Liver (tissue), 8 donors: ENCODE measurements at regions not wholly inside any gene's neighbourhood (a gene's known extent, or its start where the extent isn't known, plus 50 kb on each side); places are given as distances from the start of the nearest gene placed in this dataset.

Experiments
- DNase-seq: peaks from one replicate; pipeline ENCODE4 v3.0.0-alpha.2; 2017; ENCODE audit warnings: low spot score
- H3K27ac ChIP-seq, 2 donors: one replicate each; pipeline ENCODE4 v1.7.0; 2013; ENCODE audit warnings: inconsistent platforms in 2 of 2, low read length in 2 of 2, control low read depth in 1 of 2, low read depth in 1 of 2, mild to moderate bottlenecking in 1 of 2
- H3K27me3 ChIP-seq, 4 donors: one replicate each; pipeline versions ENCODE4 v1.6.1 to v1.7.0; 2013; ENCODE audit warnings: low read length in 3 of 4, inconsistent platforms in 1 of 4, mild to moderate bottlenecking in 1 of 4, moderate library complexity in 1 of 4; ENCODE audit not compliant: control insufficient read depth in 4 of 4, insufficient read depth in 4 of 4
- H3K36me3 ChIP-seq, 4 donors: one replicate each; pipeline versions ENCODE4 v1.6.1 to v1.7.0; 2013; ENCODE audit warnings: low read length in 3 of 4, mild to moderate bottlenecking in 3 of 4, low read depth in 1 of 4, moderate library complexity in 1 of 4; ENCODE audit not compliant: control insufficient read depth in 4 of 4, insufficient read depth in 3 of 4
- H3K4me1 ChIP-seq, 4 donors: one replicate each; pipeline versions ENCODE4 v1.6.1 to v1.7.0; 2013; ENCODE audit warnings: low read length in 3 of 4, mild to moderate bottlenecking in 3 of 4, moderate library complexity in 1 of 4; ENCODE audit not compliant: control insufficient read depth in 4 of 4, insufficient read depth in 4 of 4
- H3K4me3 ChIP-seq, 3 donors: one replicate each; pipeline versions ENCODE4 v1.6.1 to v1.7.0; 2013; ENCODE audit warnings: low read length in 3 of 3, control low read depth in 1 of 3, low read depth in 1 of 3, mild to moderate bottlenecking in 1 of 3
- H3K9ac ChIP-seq, 2 donors: one replicate each; pipeline ENCODE4 v1.7.0; 2013; ENCODE audit warnings: low read length in 2 of 2, mild to moderate bottlenecking in 2 of 2, moderate library complexity in 2 of 2, control low read depth in 1 of 2, low read depth in 1 of 2
- H3K9me3 ChIP-seq, 4 donors: one replicate each; pipeline versions ENCODE4 v1.6.1 to v1.7.0; 2013; ENCODE audit warnings: low read length in 3 of 4; ENCODE audit not compliant: control insufficient read depth in 4 of 4
- ATF3 ChIP-seq: IDR thresholded peaks from 2 replicates; pipeline ENCODE4 v1.6.1; 2016; ENCODE audit warnings: antibody characterized with exemption
- CTCF ChIP-seq: fragments of 150-350 bp; IDR thresholded peaks from 2 replicates; pipeline ENCODE4 v1.5.1; 2017; ENCODE audit warnings: improper control_type of control experiment, low read depth, low read length; ENCODE audit not compliant: missing input control
- FOXA1 ChIP-seq: IDR thresholded peaks from 2 replicates; pipeline ENCODE4 v1.6.1; 2016; ENCODE audit warnings: antibody characterized with exemption
- FOXA2 ChIP-seq: IDR thresholded peaks from 2 replicates; pipeline ENCODE4 v1.6.1; 2016; ENCODE audit warnings: antibody characterized with exemption
- GABPA ChIP-seq, 2 donors: IDR thresholded peaks in 1 of 2; conservative IDR thresholded peaks in 1 of 2; 2 replicates each; pipeline ENCODE4 v1.6.1; 2016; ENCODE audit warnings: antibody characterized with exemption in 2 of 2, mild to moderate bottlenecking in 1 of 2, moderate library complexity in 1 of 2
- HNF4A ChIP-seq, 2 donors: conservative IDR thresholded peaks; 2 replicates each; pipeline ENCODE4 v1.6.1; 2016; ENCODE audit warnings: antibody characterized with exemption in 2 of 2, mild to moderate bottlenecking in 2 of 2
- HNF4G ChIP-seq: IDR thresholded peaks from 2 replicates; pipeline ENCODE4 v1.6.1; 2016; ENCODE audit warnings: antibody characterized with exemption
- JUND ChIP-seq, 2 donors: IDR thresholded peaks; 2 replicates each; pipeline ENCODE4 v1.6.1; 2016; ENCODE audit warnings: antibody characterized with exemption in 2 of 2
- NR2F2 ChIP-seq: IDR thresholded peaks from 2 replicates; pipeline ENCODE4 v1.6.1; 2016; ENCODE audit warnings: antibody characterized with exemption
- RAD21 ChIP-seq, 2 donors: IDR thresholded peaks; 2 replicates each; pipeline ENCODE4 v1.6.1; 2016; ENCODE audit warnings: antibody characterized with exemption in 2 of 2, mild to moderate bottlenecking in 2 of 2
- RXRA ChIP-seq, 2 donors: IDR thresholded peaks; 2 replicates each; pipeline ENCODE4 v1.6.1; 2017 to 2018; ENCODE audit warnings: antibody characterized with exemption in 2 of 2, mild to moderate bottlenecking in 1 of 2
- SP1 ChIP-seq: IDR thresholded peaks from 2 replicates; pipeline ENCODE4 v1.6.1; 2018; ENCODE audit warnings: antibody characterized with exemption, mild to moderate bottlenecking
- TAF1 ChIP-seq: conservative IDR thresholded peaks from 2 replicates; pipeline ENCODE4 v1.6.1; 2016; ENCODE audit warnings: antibody characterized with exemption, mild to moderate bottlenecking
- YY1 ChIP-seq: IDR thresholded peaks from 2 replicates; pipeline ENCODE4 v1.6.1; 2016; ENCODE audit warnings: antibody characterized with exemption, mild to moderate bottlenecking
- WGBS: extraction: QIAGEN DNeasy Blood & Tissue Kit; methylation state at CpG from one replicate; pipeline ENCODE4 v1.1.7; 2013; 5-methylcytosine and 5-hydroxymethylcytosine counted together
- TF ChIP-seq, protein P1 (sequence below): IDR thresholded peaks from 2 replicates; pipeline ENCODE4 v1.6.1; 2016; ENCODE audit warnings: antibody characterized with exemption
- TF ChIP-seq, protein P2 (sequence below): IDR thresholded peaks from 2 replicates; pipeline ENCODE4 v1.6.1; 2016; ENCODE audit warnings: antibody characterized with exemption
- TF ChIP-seq, protein P3 (sequence below): IDR thresholded peaks from 2 replicates; pipeline ENCODE4 v1.6.1; 2016; ENCODE audit warnings: antibody characterized with exemption, mild to moderate bottlenecking
- donor health status: healthy.
- donor health status: healthy.
- donor health status: healthy.
- donor health status: healthy.
- donor health status: healthy.

GRCh38 chr18:22827216-22827615 is 105.9 kb upstream of the RBBP8 start (continued):
- TF ChIP-seq RAD21 (IDR thresholded peaks at IDR 0.05) (no peak), YY1 (no peak), RXRA (IDR thresholded peaks at IDR 0.05) (no peak), HNF4A (conservative IDR thresholded peaks at IDR 0.05) (no peak)
- TF ChIP-seq, protein P1, sequence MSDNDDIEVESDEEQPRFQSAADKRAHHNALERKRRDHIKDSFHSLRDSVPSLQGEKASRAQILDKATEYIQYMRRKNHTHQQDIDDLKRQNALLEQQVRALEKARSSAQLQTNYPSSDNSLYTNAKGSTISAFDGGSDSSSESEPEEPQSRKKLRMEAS, result no peak
- TF ChIP-seq, protein P2, sequence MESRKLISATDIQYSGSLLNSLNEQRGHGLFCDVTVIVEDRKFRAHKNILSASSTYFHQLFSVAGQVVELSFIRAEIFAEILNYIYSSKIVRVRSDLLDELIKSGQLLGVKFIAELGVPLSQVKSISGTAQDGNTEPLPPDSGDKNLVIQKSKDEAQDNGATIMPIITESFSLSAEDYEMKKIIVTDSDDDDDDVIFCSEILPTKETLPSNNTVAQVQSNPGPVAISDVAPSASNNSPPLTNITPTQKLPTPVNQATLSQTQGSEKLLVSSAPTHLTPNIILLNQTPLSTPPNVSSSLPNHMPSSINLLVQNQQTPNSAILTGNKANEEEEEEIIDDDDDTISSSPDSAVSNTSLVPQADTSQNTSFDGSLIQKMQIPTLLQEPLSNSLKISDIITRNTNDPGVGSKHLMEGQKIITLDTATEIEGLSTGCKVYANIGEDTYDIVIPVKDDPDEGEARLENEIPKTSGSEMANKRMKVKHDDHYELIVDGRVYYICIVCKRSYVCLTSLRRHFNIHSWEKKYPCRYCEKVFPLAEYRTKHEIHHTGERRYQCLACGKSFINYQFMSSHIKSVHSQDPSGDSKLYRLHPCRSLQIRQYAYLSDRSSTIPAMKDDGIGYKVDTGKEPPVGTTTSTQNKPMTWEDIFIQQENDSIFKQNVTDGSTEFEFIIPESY, result no peak

- H3K36me3 ChIP-seq, result no peaks in the 10 kb centered on the region
- H3K4me3 ChIP-seq, result no peak overlapping the region
- H3K27me3 ChIP-seq, result no peaks in the 10 kb centered on the region
- DNase-seq, result no peak
- WGBS, result 91% methylated on average over 1 of the region's 1 CpG
- H3K9me3 ChIP-seq, result no peaks in the 10 kb centered on the region
- no peak overlapping the region for H3K9ac ChIP-seq
- no peaks in the 10 kb centered on the region for H3K4me1 ChIP-seq
- no peak for TF ChIP-seq GABPA (IDR thresholded peaks at IDR 0.05 in 1 of 2, conservative IDR thresholded peaks at IDR 0.05 in 1 of 2)
- TF ChIP-seq, protein P1, result no peak
- no peak for TF ChIP-seq HNF4G
- no peak for TF ChIP-seq FOXA2
- no peak for TF ChIP-seq JUND (IDR thresholded peaks at IDR 0.05)
- TF ChIP-seq, protein P2, result no peak
- no peak for TF ChIP-seq RAD21 (IDR thresholded peaks at IDR 0.05)
- no peak for TF ChIP-seq FOXA1
- no peak overlapping the region for H3K27ac ChIP-seq
Observed at GRCh38 chr18:22827741-22828140, 105.4 kb upstream of the RBBP8 start.

- Histone ChIP-seq H3K9ac (no peak overlapping the region), H3K27ac (no peak overlapping the region), H3K27me3 (no peaks in the 10 kb centered on the region), H3K4me1 (no peaks in the 10 kb centered on the region), H3K36me3 (no peaks in the 10 kb centered on the region), H3K9me3 (no peaks in the 10 kb centered on the region), H3K4me3 (no peak overlapping the region)
- WGBS, result 85% methylated on average over 1 of the region's 1 CpG
- DNase-seq, result no peak
- TF ChIP-seq YY1 (no peak), FOXA2 (no peak), FOXA1 (no peak), CTCF (no peak), TAF1 (no peak), HNF4A (conservative IDR thresholded peaks at IDR 0.05) (no peak), SP1 (no peak), ATF3 (no peak), HNF4G (no peak), NR2F2 (no peak), GABPA (IDR thresholded peaks at IDR 0.05 in 1 of 2, conservative IDR thresholded peaks at IDR 0.05 in 1 of 2) (no peak), RXRA (IDR thresholded peaks at IDR 0.05) (no peak), JUND (IDR thresholded peaks at IDR 0.05) (no peak)
- TF ChIP-seq, protein P2, result no peak
- TF ChIP-seq, protein P1, result no peak
- TF ChIP-seq, protein P3, sequence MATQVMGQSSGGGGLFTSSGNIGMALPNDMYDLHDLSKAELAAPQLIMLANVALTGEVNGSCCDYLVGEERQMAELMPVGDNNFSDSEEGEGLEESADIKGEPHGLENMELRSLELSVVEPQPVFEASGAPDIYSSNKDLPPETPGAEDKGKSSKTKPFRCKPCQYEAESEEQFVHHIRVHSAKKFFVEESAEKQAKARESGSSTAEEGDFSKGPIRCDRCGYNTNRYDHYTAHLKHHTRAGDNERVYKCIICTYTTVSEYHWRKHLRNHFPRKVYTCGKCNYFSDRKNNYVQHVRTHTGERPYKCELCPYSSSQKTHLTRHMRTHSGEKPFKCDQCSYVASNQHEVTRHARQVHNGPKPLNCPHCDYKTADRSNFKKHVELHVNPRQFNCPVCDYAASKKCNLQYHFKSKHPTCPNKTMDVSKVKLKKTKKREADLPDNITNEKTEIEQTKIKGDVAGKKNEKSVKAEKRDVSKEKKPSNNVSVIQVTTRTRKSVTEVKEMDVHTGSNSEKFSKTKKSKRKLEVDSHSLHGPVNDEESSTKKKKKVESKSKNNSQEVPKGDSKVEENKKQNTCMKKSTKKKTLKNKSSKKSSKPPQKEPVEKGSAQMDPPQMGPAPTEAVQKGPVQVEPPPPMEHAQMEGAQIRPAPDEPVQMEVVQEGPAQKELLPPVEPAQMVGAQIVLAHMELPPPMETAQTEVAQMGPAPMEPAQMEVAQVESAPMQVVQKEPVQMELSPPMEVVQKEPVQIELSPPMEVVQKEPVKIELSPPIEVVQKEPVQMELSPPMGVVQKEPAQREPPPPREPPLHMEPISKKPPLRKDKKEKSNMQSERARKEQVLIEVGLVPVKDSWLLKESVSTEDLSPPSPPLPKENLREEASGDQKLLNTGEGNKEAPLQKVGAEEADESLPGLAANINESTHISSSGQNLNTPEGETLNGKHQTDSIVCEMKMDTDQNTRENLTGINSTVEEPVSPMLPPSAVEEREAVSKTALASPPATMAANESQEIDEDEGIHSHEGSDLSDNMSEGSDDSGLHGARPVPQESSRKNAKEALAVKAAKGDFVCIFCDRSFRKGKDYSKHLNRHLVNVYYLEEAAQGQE, result no peak
Observed at GRCh38 chr18:22828171-22828570, 105.0 kb upstream of the RBBP8 start.
